Fibroblast of pulmonary artery (primary cell): ENCODE measurements at regions not wholly inside any gene's neighbourhood (a gene's known extent, or its start where the extent isn't known, plus 50 kb on each side); places are given as distances from the start of the nearest gene placed in this dataset.

Experiments
- DNase-seq: peaks from one replicate; pipeline ENCODE4 v3.0.0-alpha.2; 2010; ENCODE audit warnings: low read depth
- H3K4me3 ChIP-seq: replicated peaks from 2 replicates; pipeline ENCODE4 v1.5.1; 2011; ENCODE audit warnings: low read depth, mild to moderate bottlenecking, control low read depth, low read length, moderate library complexity
- CTCF ChIP-seq: IDR thresholded peaks from 2 replicates; pipeline ENCODE4 v1.5.1; 2011; ENCODE audit warnings: mild to moderate bottlenecking, control low read depth, low read length, inconsistent platforms; ENCODE audit errors: missing control alignments

- no peak for TF ChIP-seq CTCF
- H3K4me3 ChIP-seq: no peak overlapping the region
- no peak for DNase-seq
Observed at GRCh38 chrX:142005532-142005931, 101.8 kb downstream of the MAGEC1 start.

- no peak for DNase-seq
- H3K4me3 ChIP-seq: no peak overlapping the region
- TF ChIP-seq CTCF: no peak
Observed at GRCh38 chrX:142002471-142002870, 98.8 kb downstream of the MAGEC1 start.

GRCh38 chrX:142001934-142002333 lies 98.2 kb downstream of the MAGEC1 start:
- TF ChIP-seq CTCF: no peak
- no peak for DNase-seq
- no peak overlapping the region for H3K4me3 ChIP-seq

- H3K4me3 ChIP-seq: no peak overlapping the region
- peak; percentile 41 for DNase-seq
- no peak for TF ChIP-seq CTCF
Observed at GRCh38 chrX:141989815-141990214, 86.1 kb downstream of the MAGEC1 start.

- no peak for TF ChIP-seq CTCF
- peak; percentile 3 for DNase-seq
Observed at GRCh38 chrX:141989134-141989533, 85.4 kb downstream of the MAGEC1 start.

GRCh38 chrX:141982296-141982695 lies 78.6 kb downstream of the MAGEC1 start:
- no peak overlapping the region for H3K4me3 ChIP-seq
- no peak for TF ChIP-seq CTCF
- no peak for DNase-seq

More at GRCh38 chrX:141989134-141989533, 85.4 kb downstream of the MAGEC1 start:
- no peak overlapping the region for H3K4me3 ChIP-seq

GRCh38 chrX:141975839-141976238 lies 72.1 kb downstream of the MAGEC1 start:
- no peak for TF ChIP-seq CTCF
- DNase-seq: no peak
- H3K4me3 ChIP-seq: no peak overlapping the region
